ENCODE measurements at regions not wholly inside any gene's neighbourhood (a gene's known extent, or its start where the extent isn't known, plus 50 kb on each side); places are given as distances from the start of the nearest gene placed in this dataset.

DNA sequence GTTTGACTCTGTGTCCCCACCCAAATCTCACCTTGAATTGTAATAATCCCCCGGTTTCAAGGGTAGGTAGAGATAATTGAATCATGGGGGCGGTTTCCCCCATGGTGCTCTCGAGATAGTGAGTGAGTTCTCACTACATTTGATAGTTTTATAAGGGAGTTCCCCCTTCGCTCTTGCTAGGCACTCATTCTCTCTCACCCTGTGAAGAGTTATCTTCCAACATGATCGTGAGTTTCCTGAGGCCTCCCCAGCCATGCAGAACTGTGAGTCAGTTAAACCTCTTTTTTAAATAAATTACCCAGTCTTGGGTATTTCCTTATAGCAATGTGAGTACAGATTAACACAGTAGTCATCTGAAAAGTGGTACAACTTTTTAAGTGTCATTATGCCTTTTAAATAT, 913.5 kb upstream of the LRRN3 start:
- H3K27ac Mint-ChIP-seq = no peak overlapping the region
- intact Hi-C loops (cut with micrococcal nuclease) = no loop called here
- H3K36me3 Mint-ChIP-seq (ENCODE audit: low read depth) = no peaks in the 10 kb centered on the region
- H3K27me3 Mint-ChIP-seq = no peaks in the 10 kb centered on the region
- H3K4me3 Mint-ChIP-seq = no peak overlapping the region
- H3K9me3 Mint-ChIP-seq = no peaks in the 10 kb centered on the region
- DNase-seq = no peak
- H3K4me1 Mint-ChIP-seq = no peaks in the 10 kb centered on the region

GRCh38 chr7:110179037-110179436, 911.9 kb upstream of the LRRN3 start:
- Mint-ChIP-seq H3K9me3 (no peaks in the 10 kb centered on the region), H3K27ac (no peak overlapping the region), H3K4me1 (no peaks in the 10 kb centered on the region), H3K27me3 (no peaks in the 10 kb centered on the region), H3K4me3 (no peak overlapping the region), H3K36me3 (ENCODE audit: low read depth) (no peaks in the 10 kb centered on the region)
- DNase-seq = no peak
- intact Hi-C loops (cut with micrococcal nuclease) = no loop called here

- Mint-ChIP-seq H3K27ac (no peak overlapping the region), H3K4me1 (no peaks in the 10 kb centered on the region), H3K4me3 (no peak overlapping the region), H3K9me3 (no peaks in the 10 kb centered on the region), H3K27me3 (no peaks in the 10 kb centered on the region), H3K36me3 (ENCODE audit: low read depth) (no peaks in the 10 kb centered on the region)
- intact Hi-C loops (cut with micrococcal nuclease) = no loop called here
- DNase-seq = no peak
Measured at GRCh38 chr7:110181768-110182167, 909.2 kb upstream of the LRRN3 start.

GRCh38 chr7:110186334-110186733, 904.6 kb upstream of the LRRN3 start:
- H3K9me3 Mint-ChIP-seq = no peaks in the 10 kb centered on the region
- intact Hi-C loops (cut with micrococcal nuclease) = no loop called here
- no peak overlapping the region for H3K27ac Mint-ChIP-seq

DNA sequence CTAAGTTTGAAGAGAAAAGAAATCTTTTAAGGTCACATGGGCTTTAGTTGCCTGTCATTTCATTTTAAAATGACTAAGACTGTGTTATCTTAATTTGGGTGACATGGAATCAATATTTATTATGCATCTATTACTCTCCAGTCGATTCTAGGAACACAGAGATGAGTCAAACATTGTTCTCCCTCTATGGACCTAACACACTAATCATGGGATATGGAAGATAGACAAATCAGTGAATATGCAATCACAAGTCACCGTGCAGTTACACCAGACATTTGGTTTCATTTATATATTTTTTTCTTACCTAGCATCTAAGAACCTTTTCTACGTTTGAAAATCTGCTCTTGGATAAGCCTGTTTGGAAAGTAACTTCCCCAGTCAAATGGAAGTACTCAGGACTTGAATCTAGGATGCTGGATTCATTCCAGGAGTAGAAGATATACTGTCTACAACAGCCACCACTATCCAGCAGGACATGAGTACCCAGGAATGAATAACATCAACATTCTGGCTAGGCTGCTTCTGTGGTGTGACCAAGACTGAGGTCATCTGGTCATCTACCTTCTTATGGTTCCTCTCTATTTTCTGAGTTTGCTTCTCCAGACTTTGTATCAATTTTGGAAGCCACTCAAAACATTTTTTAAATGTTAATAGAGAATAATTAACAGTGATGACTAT, 902.9 kb upstream of the LRRN3 start:
- Mint-ChIP-seq H3K27me3 (no peaks in the 10 kb centered on the region), H3K36me3 (ENCODE audit: low read depth) (no peaks in the 10 kb centered on the region), H3K4me3 (no peak overlapping the region), H3K27ac (no peak overlapping the region), H3K9me3 (no peaks in the 10 kb centered on the region), H3K4me1 (no peaks in the 10 kb centered on the region)
- intact Hi-C loops (cut with micrococcal nuclease) = no loop called here
- DNase-seq = no peak

More at GRCh38 chr7:110186334-110186733, 904.6 kb upstream of the LRRN3 start:
- DNase-seq = no peak
- Mint-ChIP-seq H3K36me3 (ENCODE audit: low read depth) (no peaks in the 10 kb centered on the region), H3K4me3 (no peak overlapping the region), H3K27me3 (no peaks in the 10 kb centered on the region), H3K4me1 (no peaks in the 10 kb centered on the region)

- H3K27me3 Mint-ChIP-seq = no peaks in the 10 kb centered on the region
- H3K4me3 Mint-ChIP-seq = no peak overlapping the region
- no peaks in the 10 kb centered on the region for H3K36me3 Mint-ChIP-seq (ENCODE audit: low read depth)
- DNase-seq = no peak
- intact Hi-C loops (cut with micrococcal nuclease) = no loop called here
- H3K27ac Mint-ChIP-seq = no peak overlapping the region
- no peaks in the 10 kb centered on the region for H3K9me3 Mint-ChIP-seq
- no peaks in the 10 kb centered on the region for H3K4me1 Mint-ChIP-seq
Measured at GRCh38 chr7:110204527-110204926, 886.4 kb upstream of the LRRN3 start.

DNA sequence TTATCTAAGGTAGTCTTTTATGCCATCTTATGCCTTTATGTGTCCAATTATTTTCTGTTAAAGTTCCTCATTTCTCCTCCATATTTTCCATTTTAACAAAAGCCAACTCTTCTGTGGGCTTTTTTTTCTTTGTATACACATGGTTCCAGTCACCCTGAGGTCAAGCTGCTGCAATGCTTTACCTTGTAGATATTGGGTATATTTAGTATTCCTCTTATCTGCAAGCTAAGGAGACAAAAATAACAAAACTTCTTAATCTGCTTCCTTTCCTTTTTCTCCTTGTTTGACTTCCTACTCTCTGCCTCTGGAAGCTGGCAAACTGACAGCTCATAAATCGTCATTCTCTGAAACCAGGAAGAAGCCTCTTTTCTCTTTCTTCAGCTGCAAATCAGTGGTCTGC, 885.0 kb upstream of the LRRN3 start:
- Mint-ChIP-seq H3K27me3 (no peaks in the 10 kb centered on the region), H3K27ac (no peak overlapping the region), H3K36me3 (ENCODE audit: low read depth) (no peaks in the 10 kb centered on the region), H3K9me3 (no peaks in the 10 kb centered on the region), H3K4me1 (no peaks in the 10 kb centered on the region), H3K4me3 (no peak overlapping the region)
- intact Hi-C loops (cut with micrococcal nuclease) = no loop called here
- DNase-seq = no peak

GRCh38 chr7:110209884-110210283, 881.0 kb upstream of the LRRN3 start:
- no peak for DNase-seq
- Mint-ChIP-seq H3K27ac (no peak overlapping the region), H3K9me3 (no peaks in the 10 kb centered on the region), H3K36me3 (ENCODE audit: low read depth) (no peaks in the 10 kb centered on the region), H3K4me1 (no peaks in the 10 kb centered on the region), H3K4me3 (no peak overlapping the region), H3K27me3 (no peaks in the 10 kb centered on the region)
- intact Hi-C loops (cut with micrococcal nuclease) = no loop called here

- no peak for DNase-seq
- no peak overlapping the region for H3K27ac Mint-ChIP-seq
- no peaks in the 10 kb centered on the region for H3K27me3 Mint-ChIP-seq
- intact Hi-C loops (cut with micrococcal nuclease) = no loop called here
- H3K4me1 Mint-ChIP-seq = no peaks in the 10 kb centered on the region
- H3K4me3 Mint-ChIP-seq = no peak overlapping the region
- H3K36me3 Mint-ChIP-seq (ENCODE audit: low read depth) = no peaks in the 10 kb centered on the region
- no peaks in the 10 kb centered on the region for H3K9me3 Mint-ChIP-seq
Measured at GRCh38 chr7:110210941-110211608, 879.9 kb upstream of the LRRN3 start.

- Mint-ChIP-seq H3K27me3 (no peaks in the 10 kb centered on the region), H3K36me3 (ENCODE audit: low read depth) (no peaks in the 10 kb centered on the region), H3K9me3 (no peaks in the 10 kb centered on the region), H3K4me3 (no peak overlapping the region), H3K4me1 (no peaks in the 10 kb centered on the region), H3K27ac (no peak overlapping the region)
- no peak for DNase-seq
- intact Hi-C loops (cut with micrococcal nuclease) = no loop called here
Measured at GRCh38 chr7:110224643-110225042, 866.3 kb upstream of the LRRN3 start.

- DNase-seq = no peak
- Mint-ChIP-seq H3K4me3 (no peak overlapping the region), H3K4me1 (no peaks in the 10 kb centered on the region), H3K27ac (no peak overlapping the region), H3K9me3 (no peaks in the 10 kb centered on the region), H3K36me3 (ENCODE audit: low read depth) (no peaks in the 10 kb centered on the region), H3K27me3 (peaks cover 2% of the 10 kb centered on the region)
- intact Hi-C loops (cut with micrococcal nuclease) = no loop called here
Measured at GRCh38 chr7:110246118-110246517, 844.8 kb upstream of the LRRN3 start.

GRCh38 chr7:110253093-110253492, 837.8 kb upstream of the LRRN3 start:
- Mint-ChIP-seq H3K4me3 (no peak overlapping the region), H3K9me3 (no peaks in the 10 kb centered on the region), H3K4me1 (no peaks in the 10 kb centered on the region), H3K27me3 (peaks cover 2% of the 10 kb centered on the region), H3K27ac (no peak overlapping the region), H3K36me3 (ENCODE audit: low read depth) (no peaks in the 10 kb centered on the region)
- DNase-seq = no peak
- intact Hi-C loops (cut with micrococcal nuclease) = no loop called here

- Mint-ChIP-seq H3K27ac (no peak overlapping the region), H3K9me3 (no peaks in the 10 kb centered on the region), H3K36me3 (ENCODE audit: low read depth) (no peaks in the 10 kb centered on the region), H3K4me3 (no peak overlapping the region), H3K4me1 (no peaks in the 10 kb centered on the region), H3K27me3 (no peaks in the 10 kb centered on the region)
- intact Hi-C loops (cut with micrococcal nuclease) = no loop called here
- no peak for DNase-seq
Measured at GRCh38 chr7:110257673-110258072, 833.3 kb upstream of the LRRN3 start.

DNA sequence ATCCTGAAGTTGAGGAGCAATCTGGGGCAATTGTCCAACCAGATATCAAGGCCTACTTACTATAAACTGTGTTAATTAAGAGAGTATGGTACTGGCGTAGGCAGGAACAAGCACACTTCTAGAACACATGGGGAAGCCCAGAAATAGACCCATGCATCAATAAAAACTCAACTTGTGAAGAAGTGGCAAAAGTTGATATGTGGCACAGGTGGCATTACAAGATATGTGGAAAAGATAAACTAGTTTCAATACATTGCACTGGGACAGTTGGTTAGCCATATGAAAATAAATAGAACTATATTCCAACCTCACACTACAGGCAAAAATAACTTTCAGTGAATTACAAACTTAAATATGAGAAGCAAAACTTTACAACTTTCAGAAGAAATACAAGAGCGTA, 828.7 kb upstream of the LRRN3 start:
- Mint-ChIP-seq H3K27ac (no peak overlapping the region), H3K9me3 (no peaks in the 10 kb centered on the region), H3K36me3 (ENCODE audit: low read depth) (no peaks in the 10 kb centered on the region), H3K4me3 (no peak overlapping the region), H3K27me3 (no peaks in the 10 kb centered on the region), H3K4me1 (no peaks in the 10 kb centered on the region)
- no peak for DNase-seq
- intact Hi-C loops (cut with micrococcal nuclease) = no loop called here

- Mint-ChIP-seq H3K27me3 (no peaks in the 10 kb centered on the region), H3K9me3 (no peaks in the 10 kb centered on the region), H3K4me3 (no peak overlapping the region), H3K27ac (no peak overlapping the region), H3K4me1 (no peaks in the 10 kb centered on the region), H3K36me3 (ENCODE audit: low read depth) (no peaks in the 10 kb centered on the region)
- intact Hi-C loops (cut with micrococcal nuclease) = no loop called here
- DNase-seq = no peak
Measured at GRCh38 chr7:110264288-110264687, 826.6 kb upstream of the LRRN3 start.

All from activated CD4-positive, alpha-beta T cell treated with anti-CD3 and anti-CD28 coated beads, Interleukin-2, amount 10 ng/mL, durations not matched to agents 24 days and 14 days (primary cell).